Mesendoderm (in vitro differentiated cells): ENCODE measurements at regions not wholly inside any gene's neighbourhood (a gene's known extent, or its start where the extent isn't known, plus 50 kb on each side); places are given as distances from the start of the nearest gene placed in this dataset.

ENCODE experiments used
- DNase-seq: peaks from one replicate; pipeline ENCODE4 v3.0.0; 2013
- H2AK5ac ChIP-seq: 2 replicates; pipeline ENCODE4 v1.6.1; 2013; ENCODE audit warnings: low read length, inconsistent platforms
- H2BK120ac ChIP-seq: 2 replicates; pipeline ENCODE4 v1.6.1; 2013; ENCODE audit warnings: low read depth, mild to moderate bottlenecking, low read length, moderate library complexity, mixed read lengths
- H2BK15ac ChIP-seq: replicated peaks from 2 replicates; pipeline ENCODE4 v1.6.1; 2013; ENCODE audit warnings: low read depth, mild to moderate bottlenecking, moderate library complexity
- H2BK5ac ChIP-seq: 2 replicates; pipeline ENCODE4 v1.6.1; 2013; ENCODE audit warnings: low read length, inconsistent platforms
- H3K18ac ChIP-seq: 2 replicates; pipeline ENCODE4 v1.6.1; 2013; ENCODE audit warnings: mild to moderate bottlenecking, low read length, mixed read lengths
- H3K23ac ChIP-seq: one replicate; pipeline ENCODE4 v1.6.1; 2013; ENCODE audit warnings: low read length
- H3K27ac ChIP-seq: 2 replicates; pipeline ENCODE4 v1.5.1; 2013; ENCODE audit warnings: low read depth, mild to moderate bottlenecking, inconsistent platforms, low read length, moderate library complexity
- H3K27me3 ChIP-seq: 2 replicates; pipeline ENCODE4 v1.6.1; 2013; ENCODE audit warnings: low read length, control low read depth, mild to moderate bottlenecking, inconsistent platforms; ENCODE audit not compliant: insufficient read depth, poor library complexity
- H3K36me3 ChIP-seq: 2 replicates; pipeline ENCODE4 v1.6.1; 2013; ENCODE audit warnings: low read length, inconsistent platforms; ENCODE audit not compliant: control insufficient read depth, insufficient read depth
- H3K4ac ChIP-seq: one replicate; pipeline ENCODE4 v1.6.1; 2013; ENCODE audit warnings: low read depth, mild to moderate bottlenecking, low read length, moderate library complexity
- H3K4me1 ChIP-seq: 2 replicates; pipeline ENCODE4 v1.6.1; 2013; ENCODE audit warnings: low read depth, low read length, inconsistent platforms; ENCODE audit not compliant: control insufficient read depth
- H3K4me2 ChIP-seq: 2 replicates; pipeline ENCODE4 v1.6.1; 2013; ENCODE audit warnings: low read length
- H3K4me3 ChIP-seq: 2 replicates; pipeline ENCODE4 v1.5.1; 2013; ENCODE audit warnings: mild to moderate bottlenecking, low read length
- H3K56ac ChIP-seq: one replicate; pipeline ENCODE4 v1.6.1; 2013; ENCODE audit warnings: low read length
- H3K79me1 ChIP-seq: 2 replicates; pipeline ENCODE4 v1.6.1; 2013; ENCODE audit warnings: low read length, inconsistent platforms
- H3K79me2 ChIP-seq: 2 replicates; pipeline ENCODE4 v1.6.1; 2013; ENCODE audit warnings: mild to moderate bottlenecking, low read length; ENCODE audit not compliant: control insufficient read depth, insufficient read depth
- H3K9ac ChIP-seq: 2 replicates; pipeline ENCODE4 v1.6.1; 2013; ENCODE audit warnings: low read length, inconsistent platforms
- H4K5ac ChIP-seq: one replicate; pipeline ENCODE4 v1.6.1; 2013; ENCODE audit warnings: low read length
- H4K8ac ChIP-seq: one replicate; pipeline ENCODE4 v1.6.1; 2013; ENCODE audit warnings: low read depth, mild to moderate bottlenecking, control low read depth, low read length, moderate library complexity
- WGBS: extraction: QIAGEN DNeasy Blood & Tissue Kit; methylation state at CpG from one replicate; pipeline ENCODE4 v1.1.7; 2013; ENCODE audit warnings: low lambda C conversion rate, missing lambda C conversion rate; ENCODE audit not compliant: insufficient coverage; ENCODE audit errors: extremely low coverage; 5-methylcytosine and 5-hydroxymethylcytosine counted together

DNA sequence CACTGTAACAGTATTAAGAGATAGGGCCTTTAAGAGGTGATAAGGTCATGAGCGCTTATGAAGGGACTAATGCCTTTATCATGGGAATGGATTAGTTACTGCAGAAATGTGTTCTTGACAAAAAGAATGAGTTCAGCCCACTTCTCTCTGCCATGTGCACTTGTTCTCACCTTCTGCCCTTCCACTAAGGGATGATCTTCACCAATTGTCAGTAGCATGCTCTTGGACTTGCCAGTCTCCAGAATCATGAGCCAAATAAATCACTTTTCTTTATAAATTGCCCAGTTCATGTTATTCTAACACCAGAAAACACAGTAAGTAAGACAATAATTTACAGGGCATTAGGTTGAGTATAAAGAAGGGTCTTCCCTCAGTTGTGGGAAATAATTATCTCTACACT lies 189.1 kb downstream of the CRPPA start:
- Histone ChIP-seq H3K56ac (no peak overlapping the region), H2BK120ac (no peak overlapping the region), H3K27ac (no peak overlapping the region), H3K4me1 (no peaks in the 10 kb centered on the region), H2BK15ac (no peak overlapping the region), H3K23ac (no peak overlapping the region), H4K8ac (no peak overlapping the region), H2AK5ac (no peak overlapping the region), H3K79me1 (no peaks in the 10 kb centered on the region), H3K4me3 (no peak overlapping the region), H4K5ac (no peak overlapping the region), H3K4ac (no peak overlapping the region), H3K27me3 (no peaks in the 10 kb centered on the region), H2BK5ac (no peak overlapping the region), H3K4me2 (no peak overlapping the region), H3K36me3 (no peaks in the 10 kb centered on the region), H3K79me2 (no peaks in the 10 kb centered on the region), H3K18ac (no peak overlapping the region), H3K9ac (no peak overlapping the region)
- no peak for DNase-seq
- no CpG with 5 or more reads among the region's 1 CpG for WGBS

DNA sequence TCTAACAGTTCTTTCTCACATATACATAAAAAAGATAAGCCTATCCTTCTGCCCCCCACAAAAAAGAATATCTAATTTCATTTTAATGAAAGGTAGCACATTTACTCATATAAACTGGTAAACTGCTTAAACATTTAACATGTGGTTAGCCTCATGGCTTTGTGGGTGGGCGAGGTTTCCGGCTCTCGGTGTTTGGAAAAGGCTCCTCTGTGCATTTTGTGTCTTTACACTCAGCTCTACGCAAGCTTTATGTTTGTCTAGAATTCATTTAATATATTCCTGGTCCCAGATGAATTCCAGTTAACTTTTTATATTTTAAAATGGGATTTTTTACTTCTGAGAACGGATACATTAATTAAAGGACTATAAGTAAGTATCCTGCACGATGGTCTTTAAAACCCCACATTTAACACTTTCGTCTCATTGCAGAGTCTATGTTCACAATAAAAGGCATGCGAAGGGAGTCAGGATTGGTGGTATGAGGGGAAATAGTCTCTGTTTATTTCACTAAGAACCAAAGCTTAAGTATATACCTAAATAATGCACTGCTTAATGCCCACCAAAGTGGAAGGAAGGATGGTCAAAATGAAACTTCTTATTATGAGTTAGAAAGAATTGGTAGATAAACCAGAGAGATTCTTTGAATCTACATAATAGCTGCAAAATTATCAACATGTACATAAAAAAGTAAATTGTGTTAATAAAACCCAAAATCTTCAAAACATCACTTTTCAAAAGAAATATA lies 197.2 kb downstream of the CRPPA start:
- H3K36me3 ChIP-seq, result no peaks in the 10 kb centered on the region
- H3K18ac ChIP-seq, result no peak overlapping the region
- no peak overlapping the region for H2AK5ac ChIP-seq
- no peak overlapping the region for H3K9ac ChIP-seq
- H3K79me2 ChIP-seq, result no peaks in the 10 kb centered on the region
- no peak overlapping the region for H4K8ac ChIP-seq
- no peaks in the 10 kb centered on the region for H3K4me1 ChIP-seq
- no peak overlapping the region for H3K4me3 ChIP-seq
- no peak for DNase-seq
- H3K56ac ChIP-seq, result no peak overlapping the region
- H4K5ac ChIP-seq, result no peak overlapping the region
- no peak overlapping the region for H2BK5ac ChIP-seq
- H3K4me2 ChIP-seq, result no peak overlapping the region
- H2BK120ac ChIP-seq, result no peak overlapping the region
- H3K4ac ChIP-seq, result no peak overlapping the region
- no peaks in the 10 kb centered on the region for H3K27me3 ChIP-seq
- WGBS, result no CpG with 5 or more reads among the region's 8 CpGs
- no peak overlapping the region for H3K27ac ChIP-seq
- no peak overlapping the region for H2BK15ac ChIP-seq
- H3K23ac ChIP-seq, result no peak overlapping the region
- H3K79me1 ChIP-seq, result no peaks in the 10 kb centered on the region

DNA sequence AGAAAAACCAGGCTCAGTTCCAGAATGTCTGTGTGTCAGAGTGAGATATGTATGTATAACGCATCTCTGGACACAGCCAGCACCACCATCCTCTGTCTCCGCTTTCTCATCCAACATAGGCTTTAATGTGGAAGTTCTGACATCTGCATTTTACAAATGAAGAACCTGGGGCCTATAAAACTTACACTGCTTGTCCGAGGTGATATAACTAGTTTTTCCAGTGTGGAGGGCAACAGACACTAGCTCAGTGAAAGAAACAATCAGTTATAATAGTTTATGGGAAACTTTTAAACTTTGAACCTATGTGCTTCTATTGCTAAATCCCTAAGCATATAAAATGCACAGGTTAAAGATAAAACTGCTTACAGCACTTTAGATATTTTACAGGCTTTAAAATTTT lies 208.7 kb downstream of the CRPPA start:
- Histone ChIP-seq H4K8ac (no peak overlapping the region), H3K9ac (no peak overlapping the region), H3K27me3 (no peaks in the 10 kb centered on the region), H2BK120ac (no peak overlapping the region), H3K4me3 (no peak overlapping the region), H3K27ac (no peak overlapping the region), H3K4ac (no peak overlapping the region), H3K23ac (no peak overlapping the region), H2BK15ac (no peak overlapping the region), H3K79me1 (no peaks in the 10 kb centered on the region), H3K4me2 (no peak overlapping the region), H3K56ac (no peak overlapping the region), H3K79me2 (no peaks in the 10 kb centered on the region), H3K36me3 (no peaks in the 10 kb centered on the region), H2AK5ac (no peak overlapping the region), H4K5ac (peak overlapping the region; percentile 12), H3K18ac (no peak overlapping the region), H3K4me1 (no peaks in the 10 kb centered on the region), H2BK5ac (no peak overlapping the region)
- no peak for DNase-seq
- WGBS, result no CpG with 5 or more reads among the region's 3 CpGs

DNA sequence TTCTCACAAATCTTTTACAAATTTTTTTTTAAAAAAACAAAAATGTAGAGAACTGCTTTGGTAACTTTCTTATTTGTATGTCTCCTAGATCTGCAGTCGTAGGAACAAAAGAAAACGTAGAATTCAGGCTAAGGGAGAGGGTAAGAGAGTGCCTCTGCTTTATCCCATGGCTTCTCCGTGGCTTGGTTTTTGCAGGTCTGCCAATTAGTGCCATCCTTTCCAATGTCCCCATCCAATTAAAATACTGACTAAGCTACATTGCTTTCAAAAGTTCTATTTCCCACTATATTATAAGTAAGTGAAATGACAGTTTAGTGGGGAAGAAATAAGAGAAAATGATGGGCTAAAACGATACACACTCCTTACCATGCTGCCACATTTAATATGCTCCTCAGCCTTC lies 209.3 kb downstream of the CRPPA start:
- no peak overlapping the region for H3K27ac ChIP-seq
- no peak for DNase-seq

DNA sequence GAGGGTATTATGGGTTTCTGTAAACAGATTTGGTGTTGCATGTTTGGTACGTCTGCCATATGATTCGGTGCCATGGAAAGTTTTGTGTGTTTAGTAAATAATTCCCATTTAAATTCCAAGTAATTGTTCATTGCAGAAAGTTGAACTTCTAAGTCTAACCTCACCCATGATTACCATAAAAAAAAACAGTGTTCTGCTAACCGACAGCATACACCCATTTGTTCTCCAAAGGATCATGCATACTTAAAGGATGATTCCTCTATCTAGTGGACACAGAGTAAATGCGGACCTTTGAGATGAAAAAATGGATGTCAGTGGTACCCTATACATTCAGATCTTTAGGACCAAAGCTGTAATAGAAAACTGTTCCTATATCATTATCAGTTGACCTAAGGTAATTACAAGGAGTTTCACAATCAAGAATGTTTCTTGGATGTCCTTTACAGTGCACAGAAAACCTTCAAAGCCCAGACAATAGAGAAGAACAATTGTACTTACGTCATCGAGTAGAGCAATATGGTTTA lies 209.9 kb downstream of the CRPPA start:
- Histone ChIP-seq H3K56ac (no peak overlapping the region), H3K79me1 (no peaks in the 10 kb centered on the region), H3K18ac (no peak overlapping the region), H2AK5ac (no peak overlapping the region), H3K4me3 (no peak overlapping the region), H4K8ac (no peak overlapping the region), H3K9ac (no peak overlapping the region), H3K23ac (no peak overlapping the region), H3K4me2 (no peak overlapping the region), H3K27ac (no peak overlapping the region), H3K79me2 (no peaks in the 10 kb centered on the region), H2BK15ac (no peak overlapping the region), H2BK5ac (no peak overlapping the region), H3K4ac (no peak overlapping the region), H3K36me3 (no peaks in the 10 kb centered on the region), H2BK120ac (no peak overlapping the region), H3K27me3 (no peaks in the 10 kb centered on the region), H3K4me1 (no peaks in the 10 kb centered on the region), H4K5ac (no peak overlapping the region)
- no CpG with 5 or more reads among the region's 6 CpGs for WGBS
- DNase-seq, result no peak

More for the DNA sequence above, 209.3 kb downstream of the CRPPA start:
- no peak overlapping the region for H3K23ac ChIP-seq
- no peak overlapping the region for H3K18ac ChIP-seq
- H3K4me2 ChIP-seq, result no peak overlapping the region
- no peak overlapping the region for H3K56ac ChIP-seq
- no peak overlapping the region for H2AK5ac ChIP-seq
- no peaks in the 10 kb centered on the region for H3K27me3 ChIP-seq
- H4K8ac ChIP-seq, result no peak overlapping the region
- no peaks in the 10 kb centered on the region for H3K79me1 ChIP-seq
- no peak overlapping the region for H2BK120ac ChIP-seq
- H3K9ac ChIP-seq, result no peak overlapping the region
- no CpG with 5 or more reads among the region's 4 CpGs for WGBS
- no peaks in the 10 kb centered on the region for H3K79me2 ChIP-seq
- H3K4me3 ChIP-seq, result no peak overlapping the region
- no peak overlapping the region for H2BK5ac ChIP-seq
- H3K4me1 ChIP-seq, result no peaks in the 10 kb centered on the region
- no peak overlapping the region for H4K5ac ChIP-seq
- no peaks in the 10 kb centered on the region for H3K36me3 ChIP-seq
- no peak overlapping the region for H3K4ac ChIP-seq
- H2BK15ac ChIP-seq, result no peak overlapping the region

DNA sequence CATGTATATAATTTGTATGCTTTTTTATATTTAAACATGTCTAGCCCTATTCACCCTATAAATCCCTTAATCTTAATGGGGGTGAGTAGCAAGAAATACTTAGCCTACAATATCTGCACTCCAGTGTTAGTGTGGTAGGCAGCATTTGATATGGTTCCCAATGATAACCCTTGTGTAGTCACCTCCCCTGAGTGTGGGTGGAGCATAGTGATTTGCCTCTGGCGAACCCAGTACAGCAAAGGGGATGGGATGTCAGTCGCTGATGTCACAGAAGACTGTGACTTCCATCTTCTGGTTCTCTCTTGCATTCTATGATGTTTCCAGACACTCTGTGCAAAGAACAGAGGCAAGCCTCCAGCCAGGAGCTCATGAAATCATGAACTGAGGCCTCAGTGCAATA lies 211.2 kb downstream of the CRPPA start:
- no CpG with 5 or more reads among the region's 2 CpGs for WGBS
- Histone ChIP-seq H4K5ac (peak overlapping the region; percentile 45), H3K18ac (no peak overlapping the region), H3K36me3 (no peaks in the 10 kb centered on the region), H2BK15ac (no peak overlapping the region), H4K8ac (no peak overlapping the region), H3K4me2 (no peak overlapping the region), H3K27me3 (no peaks in the 10 kb centered on the region), H2AK5ac (no peak overlapping the region), H3K4ac (no peak overlapping the region), H3K4me3 (no peak overlapping the region), H2BK120ac (no peak overlapping the region), H3K27ac (no peak overlapping the region), H3K23ac (no peak overlapping the region), H3K79me1 (no peaks in the 10 kb centered on the region), H3K4me1 (peaks cover 3% of the 10 kb centered on the region), H3K79me2 (no peaks in the 10 kb centered on the region), H3K9ac (no peak overlapping the region), H2BK5ac (no peak overlapping the region), H3K56ac (no peak overlapping the region)
- no peak for DNase-seq
